Left lung (tissue), 4 donors: ENCODE measurements at regions not wholly inside any gene's neighbourhood (a gene's known extent, or its start where the extent isn't known, plus 50 kb on each side); places are given as distances from the start of the nearest gene placed in this dataset.
A peak's percentile ranks its signal among the peaks of the same experiment; 100 is the strongest.

Experiments used
- ATAC-seq: fragments of 200-7000 bp; cut with Tn5 transposase; one replicate; pipeline ENCODE4 v1.9.1; 2020; ENCODE audit warnings: moderate library complexity
- DNase-seq, 4 donors: peaks; one replicate each; pipeline ENCODE4 v3.0.0-alpha.2; 2013 to 2020
- H3K27ac ChIP-seq, 2 donors: fragments of 200-600 bp; sonication (generic) in 1 of 2; one replicate each; pipeline versions ENCODE4 v1.5.0 to v1.8.0; 2020 to 2021
- H3K27me3 ChIP-seq, 2 donors: fragments of 200-600 bp; sonication (generic) in 1 of 2; one replicate each; pipeline versions ENCODE4 v1.5.0 to v1.8.0; 2020 to 2021
- H3K36me3 ChIP-seq, 2 donors: fragments of 200-600 bp; sonication (generic) in 1 of 2; one replicate each; pipeline versions ENCODE4 v1.5.0 to v1.8.0; 2020 to 2021
- H3K4me1 ChIP-seq, 2 donors: fragments of 200-600 bp; one replicate each; pipeline ENCODE4 v1.8.0; 2021
- H3K4me3 ChIP-seq, 2 donors: fragments of 200-600 bp; sonication (generic) in 1 of 2; one replicate each; pipeline versions ENCODE4 v1.5.0 to v1.8.0; 2020 to 2021; ENCODE audit warnings: mild to moderate bottlenecking in 1 of 2
- H3K9me3 ChIP-seq, 2 donors: fragments of 200-600 bp; sonication (generic) in 1 of 2; one replicate each; pipeline versions ENCODE4 v1.5.0 to v1.8.0; 2020 to 2021
- CTCF ChIP-seq, 2 donors: fragments of 200-600 bp; sonication (generic) in 1 of 2; IDR thresholded peaks; one replicate each; pipeline versions ENCODE4 v1.5.0 to v1.8.0; 2021; ENCODE audit warnings: antibody characterized with exemption in 2 of 2
- intact Hi-C, 2 donors: fragments of 100-400 bp; cut with DNase I; formaldehyde crosslinking; loops; one replicate each; pipeline versions ENCODE4 v1.11.2 to v1.14.2; 2022
- donor health status: DM: no; HTN: yes; CAD: no.
- donor health status: DM: no; HTN: no; CAD: no.

GRCh38 chr5:74310997-74311930 lies 329.3 kb downstream of the ENC1 start:
- Histone ChIP-seq H3K27me3 (no peaks in the 10 kb centered on the region), H3K4me1 (peaks cover 2 to 5% of the 10 kb centered on the region in 2 donors), H3K4me3 (no peak overlapping the region), H3K9me3 (no peaks in the 10 kb centered on the region), H3K27ac (no peak overlapping the region), H3K36me3 (no peaks in the 10 kb centered on the region)
- no peak for ATAC-seq
- DNase-seq, result no peak
- intact Hi-C loops, result no loop called here
- TF ChIP-seq CTCF (IDR thresholded peaks at IDR 0.05), result no peak

- Histone ChIP-seq H3K9me3 (no peaks in the 10 kb centered on the region), H3K4me1 (no peaks in the 10 kb centered on the region), H3K36me3 (no peaks in the 10 kb centered on the region), H3K27me3 (no peaks in the 10 kb centered on the region), H3K4me3 (no peak overlapping the region), H3K27ac (no peak overlapping the region)
- TF ChIP-seq CTCF (IDR thresholded peaks at IDR 0.05), result no peak
- intact Hi-C loops, result no loop called here
- DNase-seq (peak in 1 of 4 donors; percentile 44), ATAC-seq (peak; percentile 95)
These were observed 330.1 kb downstream of the ENC1 start for GRCh38 chr5:74310386-74310785.

GRCh38 chr5:74309050-74309449 lies 331.5 kb downstream of the ENC1 start:
- Histone ChIP-seq H3K27me3 (no peaks in the 10 kb centered on the region), H3K27ac (no peak overlapping the region), H3K4me3 (no peak overlapping the region), H3K36me3 (no peaks in the 10 kb centered on the region), H3K9me3 (no peaks in the 10 kb centered on the region), H3K4me1 (no peaks in the 10 kb centered on the region)
- ATAC-seq, result no peak
- TF ChIP-seq CTCF (IDR thresholded peaks at IDR 0.05), result no peak
- no peak for DNase-seq
- intact Hi-C loops, result no loop called here

GRCh38 chr5:74306845-74307244 lies 333.7 kb downstream of the ENC1 start:
- ATAC-seq, result no peak
- TF ChIP-seq CTCF (IDR thresholded peaks at IDR 0.05), result no peak

GRCh38 chr5:74304536-74304935 lies 336.0 kb downstream of the ENC1 start:
- ATAC-seq, result no peak
- no peaks in the 10 kb centered on the region for H3K9me3 ChIP-seq
- intact Hi-C loops, result no loop called here
- H3K27me3 ChIP-seq, result no peaks in the 10 kb centered on the region
- no peaks in the 10 kb centered on the region for H3K4me1 ChIP-seq
- H3K4me3 ChIP-seq, result no peak overlapping the region
- TF ChIP-seq CTCF (IDR thresholded peaks at IDR 0.05), result no peak
- H3K27ac ChIP-seq, result no peak overlapping the region
- no peaks in the 10 kb centered on the region for H3K36me3 ChIP-seq
- no peak for DNase-seq

More at GRCh38 chr5:74306845-74307244, 333.7 kb downstream of the ENC1 start:
- intact Hi-C loops, result no loop called here
- Histone ChIP-seq H3K9me3 (no peaks in the 10 kb centered on the region), H3K4me3 (no peak overlapping the region), H3K4me1 (no peaks in the 10 kb centered on the region), H3K36me3 (no peaks in the 10 kb centered on the region), H3K27ac (no peak overlapping the region), H3K27me3 (no peaks in the 10 kb centered on the region)
- no peak for DNase-seq
